ENCODE measurements at regions not wholly inside any gene's neighbourhood (a gene's known extent, or its start where the extent isn't known, plus 50 kb on each side); places are given as distances from the start of the nearest gene placed in this dataset.
"Not testable (repeated sequence)": the region's sequence is repeated elsewhere in the genome, so short reads cannot be mapped to it uniquely, and the experiment has no call there.

- DNase-seq (ENCODE audit: low read depth in 1 of 2, low spot score in 1 of 2): no peak
Observed at GRCh38 chr10:33009244-33010131, 51.5 kb upstream of the ITGB1 start.

- DNase-seq (ENCODE audit: low read depth in 1 of 2, low spot score in 1 of 2): peak in 1 of 2 donors; percentile 67
Observed at GRCh38 chr10:33008499-33009243, 50.6 kb upstream of the ITGB1 start.

GRCh38 chr10:33007731-33008381 lies 49.8 kb upstream of the ITGB1 start:
- not testable (repeated sequence) for DNase-seq (ENCODE audit: low read depth in 1 of 2, low spot score in 1 of 2)
